Stimulated activated CD4-positive, alpha-beta T cell treated with anti-CD3 and anti-CD28 coated beads, Interleukin-15, amount 100 ng/mL, for 48 hours (primary cell): ENCODE measurements at regions not wholly inside any gene's neighbourhood (a gene's known extent, or its start where the extent isn't known, plus 50 kb on each side); places are given as distances from the start of the nearest gene placed in this dataset.
A peak's percentile ranks its signal among the peaks of the same experiment; 100 is the strongest.

Experiments
- DNase-seq, 2 donors: peaks; one replicate each; pipeline ENCODE4 v3.0.0-alpha.2; 2020; ENCODE audit warnings: low read depth in 2 of 2

GRCh38 chr18:60445341-60445740, 72.8 kb upstream of the MC4R start:
- DNase-seq = no peak

- no peak for DNase-seq
Observed at GRCh38 chr18:60446821-60447220, 74.2 kb upstream of the MC4R start.

GRCh38 chr18:60448487-60449267, 76.1 kb upstream of the MC4R start:
- no peak for DNase-seq

GRCh38 chr18:60452421-60452820, 79.8 kb upstream of the MC4R start:
- no peak for DNase-seq

- DNase-seq = no peak
Observed at GRCh38 chr18:60466677-60467076, 94.1 kb upstream of the MC4R start.

GRCh38 chr18:60469387-60470100, 97.0 kb upstream of the MC4R start:
- no peak for DNase-seq

GRCh38 chr18:60471652-60472051, 99.1 kb upstream of the MC4R start:
- no peak for DNase-seq

- DNase-seq = no peak
Observed at GRCh38 chr18:60485201-60485600, 112.6 kb upstream of the MC4R start.

GRCh38 chr18:60493066-60493465, 120.5 kb upstream of the MC4R start:
- no peak for DNase-seq

GRCh38 chr18:60499675-60500074, 127.1 kb upstream of the MC4R start:
- no peak for DNase-seq

- DNase-seq = no peak
Observed at GRCh38 chr18:60500960-60501359, 128.4 kb upstream of the MC4R start.

- no peak for DNase-seq
Observed at GRCh38 chr18:60502591-60502990, 130.0 kb upstream of the MC4R start.

GRCh38 chr18:60503199-60503598, 130.6 kb upstream of the MC4R start:
- DNase-seq = no peak

GRCh38 chr18:60506190-60506589, 133.6 kb upstream of the MC4R start:
- no peak for DNase-seq

- no peak for DNase-seq
Observed at GRCh38 chr18:60506682-60507081, 134.1 kb upstream of the MC4R start.

GRCh38 chr18:60508108-60508507, 135.5 kb upstream of the MC4R start:
- DNase-seq = no peak

GRCh38 chr18:60534538-60534937, 162.0 kb upstream of the MC4R start:
- DNase-seq = no peak

- DNase-seq = no peak
Observed at GRCh38 chr18:60537074-60537473, 164.5 kb upstream of the MC4R start.

- DNase-seq = no peak
Observed at GRCh38 chr18:60538891-60539290, 166.3 kb upstream of the MC4R start.

GRCh38 chr18:60541661-60542060, 169.1 kb upstream of the MC4R start:
- no peak for DNase-seq

GRCh38 chr18:60543646-60544045, 171.1 kb upstream of the MC4R start:
- DNase-seq = no peak

GRCh38 chr18:60549338-60549960, 176.9 kb upstream of the MC4R start:
- peak in 1 of 2 donors; percentile 2 for DNase-seq

- no peak for DNase-seq
Observed at GRCh38 chr18:60552948-60553347, 180.4 kb upstream of the MC4R start.
